ENCODE measurements at regions not wholly inside any gene's neighbourhood (a gene's known extent, or its start where the extent isn't known, plus 50 kb on each side); places are given as distances from the start of the nearest gene placed in this dataset.

GRCh38 chr10:91354166-91355075 is 55.7 kb upstream of the HECTD2 start:
- TF ChIP-seq CTCF (IDR thresholded peaks at IDR 0.05) (no peak), EZH2 (IDR thresholded peaks at IDR 0.05) (no peak)
